ENCODE measurements at regions not wholly inside any gene's neighbourhood (a gene's known extent, or its start where the extent isn't known, plus 50 kb on each side); places are given as distances from the start of the nearest gene placed in this dataset.

DNA sequence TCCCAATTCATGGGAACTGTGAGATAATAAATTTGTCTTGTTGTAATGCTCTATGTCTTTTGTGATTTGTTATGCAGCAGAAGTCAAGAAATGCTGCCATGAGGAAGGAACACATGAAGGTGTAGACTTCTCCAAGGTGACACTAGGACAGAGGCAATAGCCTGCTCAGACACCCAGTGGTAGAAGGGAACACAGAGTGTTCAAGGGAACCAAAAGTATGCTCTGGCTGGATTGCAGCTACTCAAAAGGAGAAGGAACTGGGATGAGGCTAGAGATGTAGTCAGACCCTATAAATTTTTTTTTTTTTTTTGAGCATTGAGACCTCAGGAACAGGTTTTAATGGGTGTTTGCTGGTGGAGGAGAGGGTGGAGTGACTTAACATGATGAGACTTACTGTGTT is 232.5 kb downstream of the PARP8 start:
- TF ChIP-seq FOXA1 (IDR thresholded peaks at IDR 0.05) (no peak), FOXM1 (IDR thresholded peaks at IDR 0.05; ENCODE audit: borderline replicate concordance) (no peak), LEF1 (IDR thresholded peaks at IDR 0.05; ENCODE audit: borderline replicate concordance) (no peak), ELF4 (IDR thresholded peaks at IDR 0.05) (no peak), BHLHE40 (IDR thresholded peaks at IDR 0.05; ENCODE audit: borderline replicate concordance) (no peak), SUZ12 (IDR thresholded peaks at IDR 0.05) (no peak), SP1 (IDR thresholded peaks at IDR 0.05) (no peak), NFRKB (IDR thresholded peaks at IDR 0.05) (no peak), CTBP1 (IDR thresholded peaks at IDR 0.05; ENCODE audit: borderline replicate concordance) (no peak)
